ENCODE measurements at regions not wholly inside any gene's neighbourhood (a gene's known extent, or its start where the extent isn't known, plus 50 kb on each side); places are given as distances from the start of the nearest gene placed in this dataset.

GRCh38 chr2:217037353-217037752 is 177.5 kb upstream of the TNP1 start:
- DNase-seq, result no peak

GRCh38 chr2:217035967-217036366 is 176.1 kb upstream of the TNP1 start:
- DNase-seq, result no peak

GRCh38 chr2:217033186-217033585 is 173.3 kb upstream of the TNP1 start:
- DNase-seq, result no peak

- no peak for DNase-seq
These were observed 171.6 kb upstream of the TNP1 start for GRCh38 chr2:217031445-217031844.

- no peak for DNase-seq
These were observed 170.2 kb upstream of the TNP1 start for GRCh38 chr2:217030081-217030480.

GRCh38 chr2:217028128-217028527 is 168.3 kb upstream of the TNP1 start:
- no peak for DNase-seq

- no peak for DNase-seq
These were observed 167.6 kb upstream of the TNP1 start for GRCh38 chr2:217027414-217027813.

- DNase-seq, result no peak
These were observed 166.7 kb upstream of the TNP1 start for GRCh38 chr2:217026569-217026968.

- no peak for DNase-seq
These were observed 166.3 kb upstream of the TNP1 start for GRCh38 chr2:217026161-217026560.

GRCh38 chr2:217023611-217024010 is 163.7 kb upstream of the TNP1 start:
- DNase-seq, result no peak

GRCh38 chr2:217017456-217018252 is 157.8 kb upstream of the TNP1 start:
- DNase-seq, result no peak

GRCh38 chr2:217016796-217017419 is 157.0 kb upstream of the TNP1 start:
- no peak for DNase-seq

GRCh38 chr2:217014328-217015105 is 154.7 kb upstream of the TNP1 start:
- DNase-seq, result no peak

GRCh38 chr2:217013926-217014325 is 154.1 kb upstream of the TNP1 start:
- no peak for DNase-seq

GRCh38 chr2:217011576-217011975 is 151.7 kb upstream of the TNP1 start:
- no peak for DNase-seq

GRCh38 chr2:217010173-217010572 is 150.3 kb upstream of the TNP1 start:
- no peak for DNase-seq

- DNase-seq, result no peak
These were observed 148.9 kb upstream of the TNP1 start for GRCh38 chr2:217008794-217009193.

- no peak for DNase-seq
These were observed 146.4 kb upstream of the TNP1 start for GRCh38 chr2:217006217-217006616.

- no peak for DNase-seq
These were observed 144.8 kb upstream of the TNP1 start for GRCh38 chr2:217004656-217005055.

- no peak for DNase-seq
These were observed 141.9 kb upstream of the TNP1 start for GRCh38 chr2:217001740-217002139.

GRCh38 chr2:217000406-217000805 is 140.5 kb upstream of the TNP1 start:
- no peak for DNase-seq

- DNase-seq, result no peak
These were observed 136.5 kb upstream of the TNP1 start for GRCh38 chr2:216996279-216996845.

All from renal pelvis (tissue), 1 donor.